GM12864 (cell line): ENCODE measurements at regions not wholly inside any gene's neighbourhood (a gene's known extent, or its start where the extent isn't known, plus 50 kb on each side); places are given as distances from the start of the nearest gene placed in this dataset.
"Not testable (repeated sequence)": the region's sequence is repeated elsewhere in the genome, so short reads cannot be mapped to it uniquely, and the experiment has no call there.

ENCODE experiments used
- DNase-seq: peaks from one replicate; pipeline ENCODE4 v3.0.0-alpha.2; 2011; ENCODE audit warnings: low read depth
- H3K4me3 ChIP-seq: 2 replicates; pipeline ENCODE4 v1.5.1; 2011; ENCODE audit warnings: mild to moderate bottlenecking, low read depth, low read length, control low read depth
- TF ChIP-seq, protein P1 (sequence below): IDR thresholded peaks from 2 replicates; pipeline ENCODE4 v1.5.1; 2011; ENCODE audit warnings: low read depth, mild to moderate bottlenecking, moderate library complexity, low read length, control low read depth, inconsistent platforms; ENCODE audit errors: missing control alignments

- no peak for DNase-seq
- TF ChIP-seq, protein P1, sequence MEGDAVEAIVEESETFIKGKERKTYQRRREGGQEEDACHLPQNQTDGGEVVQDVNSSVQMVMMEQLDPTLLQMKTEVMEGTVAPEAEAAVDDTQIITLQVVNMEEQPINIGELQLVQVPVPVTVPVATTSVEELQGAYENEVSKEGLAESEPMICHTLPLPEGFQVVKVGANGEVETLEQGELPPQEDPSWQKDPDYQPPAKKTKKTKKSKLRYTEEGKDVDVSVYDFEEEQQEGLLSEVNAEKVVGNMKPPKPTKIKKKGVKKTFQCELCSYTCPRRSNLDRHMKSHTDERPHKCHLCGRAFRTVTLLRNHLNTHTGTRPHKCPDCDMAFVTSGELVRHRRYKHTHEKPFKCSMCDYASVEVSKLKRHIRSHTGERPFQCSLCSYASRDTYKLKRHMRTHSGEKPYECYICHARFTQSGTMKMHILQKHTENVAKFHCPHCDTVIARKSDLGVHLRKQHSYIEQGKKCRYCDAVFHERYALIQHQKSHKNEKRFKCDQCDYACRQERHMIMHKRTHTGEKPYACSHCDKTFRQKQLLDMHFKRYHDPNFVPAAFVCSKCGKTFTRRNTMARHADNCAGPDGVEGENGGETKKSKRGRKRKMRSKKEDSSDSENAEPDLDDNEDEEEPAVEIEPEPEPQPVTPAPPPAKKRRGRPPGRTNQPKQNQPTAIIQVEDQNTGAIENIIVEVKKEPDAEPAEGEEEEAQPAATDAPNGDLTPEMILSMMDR: no peak
- no peak overlapping the region for H3K4me3 ChIP-seq
These were observed 78.3 kb downstream of the BTBD3 start for GRCh38 chr20:11995805-11996567.

DNA sequence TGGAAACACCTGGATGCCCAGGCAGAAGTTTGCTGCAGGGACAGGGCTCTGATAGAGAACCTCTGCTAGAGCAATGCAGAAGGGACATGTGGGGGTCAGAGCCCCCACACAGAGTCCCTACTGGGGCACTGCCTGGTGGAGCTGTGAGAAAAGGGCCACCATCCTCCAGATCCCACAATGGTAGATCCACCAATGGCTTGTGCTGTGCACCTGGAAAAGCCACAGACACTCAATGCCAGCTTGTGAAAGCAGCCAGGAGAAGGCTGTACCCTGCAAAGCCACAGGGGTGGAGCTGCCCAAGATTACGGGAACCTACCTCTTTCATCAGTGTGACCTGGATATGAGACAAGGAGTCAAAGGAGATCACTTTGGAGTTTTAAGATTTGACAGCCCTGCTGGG is 87.1 kb downstream of the BTBD3 start:
- DNase-seq: not testable (repeated sequence)

GRCh38 chr20:12012241-12013222 is 94.8 kb downstream of the BTBD3 start:
- TF ChIP-seq, protein P1: peak; percentile 57
- no peak overlapping the region for H3K4me3 ChIP-seq
- DNase-seq: no peak

More for the DNA sequence above, 87.1 kb downstream of the BTBD3 start:
- H3K4me3 ChIP-seq: not testable (repeated sequence)

DNA sequence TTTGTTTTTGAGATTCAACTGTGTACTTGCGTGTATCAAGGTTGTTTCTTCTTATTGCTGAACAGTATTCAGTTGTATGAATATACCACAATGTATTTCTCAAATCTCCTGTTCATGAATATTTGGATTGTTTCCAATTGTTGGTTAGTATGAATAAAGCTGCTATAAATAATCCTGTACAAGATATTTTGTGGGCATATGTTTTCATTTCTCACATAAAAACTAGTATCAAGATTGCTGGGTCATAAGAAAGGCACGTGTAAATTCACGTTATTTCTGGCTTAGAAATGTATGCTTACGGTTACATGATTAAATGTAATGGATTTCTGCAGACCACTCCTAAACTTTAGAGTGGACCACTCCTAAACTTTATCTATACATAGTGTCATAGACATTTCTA is 96.6 kb downstream of the BTBD3 start:
- TF ChIP-seq, protein P1: no peak
- no peak for DNase-seq
- H3K4me3 ChIP-seq: no peak overlapping the region

- TF ChIP-seq, protein P1: no peak
- no peak for DNase-seq
- no peak overlapping the region for H3K4me3 ChIP-seq
These were observed 97.0 kb downstream of the BTBD3 start for GRCh38 chr20:12014736-12015135.

- no peak for DNase-seq
- no peak overlapping the region for H3K4me3 ChIP-seq
- TF ChIP-seq, protein P1: no peak
These were observed 98.6 kb downstream of the BTBD3 start for GRCh38 chr20:12016291-12016690.

DNA sequence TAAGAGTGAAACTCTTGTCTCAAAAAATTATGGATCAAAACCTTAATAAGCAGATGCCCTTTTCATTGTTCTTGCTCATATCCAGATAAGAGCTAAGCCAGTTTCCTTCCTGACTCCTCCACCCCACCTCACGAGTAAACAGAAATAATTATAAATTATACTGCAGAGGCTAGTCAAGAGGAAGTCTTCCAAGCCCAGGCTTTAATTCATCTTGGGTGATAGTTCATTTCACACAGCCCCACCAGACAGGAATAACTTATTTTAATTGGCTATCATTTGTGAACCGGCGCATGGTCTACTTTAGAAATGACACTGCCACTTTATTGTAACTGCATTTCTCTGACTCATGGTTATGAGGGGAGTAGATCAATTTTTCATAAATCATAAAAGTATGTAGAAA is 102.0 kb downstream of the BTBD3 start:
- no peak overlapping the region for H3K4me3 ChIP-seq
- no peak for DNase-seq
- TF ChIP-seq, protein P1: no peak
